Astrocyte of the cerebellum (primary cell): ENCODE measurements at regions not wholly inside any gene's neighbourhood (a gene's known extent, or its start where the extent isn't known, plus 50 kb on each side); places are given as distances from the start of the nearest gene placed in this dataset.

Experiments
- DNase-seq: peaks from one replicate; pipeline ENCODE4 v3.0.0-alpha.2; 2011; ENCODE audit warnings: low read depth
- H3K4me3 ChIP-seq: 2 replicates; pipeline ENCODE4 v1.5.1; 2011; ENCODE audit warnings: mild to moderate bottlenecking, low read depth, low read length, moderate library complexity
- in situ Hi-C: cut with HindIII; loops from 2 replicates; pipeline ENCODE4 v1.10.0; 2017; ENCODE audit warnings: low sequenced_read_pairs
- TF ChIP-seq, protein P1 (sequence below): IDR thresholded peaks from 2 replicates; pipeline ENCODE4 v1.5.1; 2012; ENCODE audit warnings: low read length, low read depth, moderate library complexity, mild to moderate bottlenecking; ENCODE audit errors: missing control alignments

DNA sequence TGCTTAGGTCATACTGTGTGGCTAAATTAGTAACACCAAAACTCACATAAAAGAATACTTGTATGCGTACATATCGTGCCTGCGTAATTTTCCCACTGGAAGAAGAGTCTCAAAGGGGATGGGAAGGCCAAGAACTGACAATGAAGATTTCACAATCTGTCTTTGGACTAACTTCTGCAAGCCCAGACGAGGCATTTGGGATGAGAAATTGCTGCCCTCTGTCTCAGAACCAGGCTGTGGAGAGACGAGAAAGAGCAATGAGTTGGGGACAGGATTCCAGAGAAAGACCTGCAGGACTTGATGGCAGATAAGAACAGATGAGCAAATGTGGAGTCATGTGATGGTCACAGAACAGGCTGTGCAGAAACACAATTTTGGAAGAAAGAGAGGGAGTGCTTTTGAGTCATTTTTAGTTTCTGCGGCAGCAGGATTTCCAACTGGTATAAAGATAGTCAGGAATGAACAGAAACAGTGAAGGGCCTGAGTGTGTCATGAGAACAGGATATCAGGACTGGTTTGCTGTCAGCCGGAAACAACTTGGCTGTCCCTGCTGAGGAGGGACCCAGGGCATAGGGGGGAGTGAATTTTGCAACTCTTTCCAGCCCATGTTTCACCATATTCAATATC lies 82.7 kb upstream of the CTSC start:
- H3K4me3 ChIP-seq: no peak overlapping the region
- in situ Hi-C loops: loop anchor here (25.0 kb wide), 1 partner anchor 117 kb away; no protein-coding TSS in a partner anchor
- TF ChIP-seq, protein P1, sequence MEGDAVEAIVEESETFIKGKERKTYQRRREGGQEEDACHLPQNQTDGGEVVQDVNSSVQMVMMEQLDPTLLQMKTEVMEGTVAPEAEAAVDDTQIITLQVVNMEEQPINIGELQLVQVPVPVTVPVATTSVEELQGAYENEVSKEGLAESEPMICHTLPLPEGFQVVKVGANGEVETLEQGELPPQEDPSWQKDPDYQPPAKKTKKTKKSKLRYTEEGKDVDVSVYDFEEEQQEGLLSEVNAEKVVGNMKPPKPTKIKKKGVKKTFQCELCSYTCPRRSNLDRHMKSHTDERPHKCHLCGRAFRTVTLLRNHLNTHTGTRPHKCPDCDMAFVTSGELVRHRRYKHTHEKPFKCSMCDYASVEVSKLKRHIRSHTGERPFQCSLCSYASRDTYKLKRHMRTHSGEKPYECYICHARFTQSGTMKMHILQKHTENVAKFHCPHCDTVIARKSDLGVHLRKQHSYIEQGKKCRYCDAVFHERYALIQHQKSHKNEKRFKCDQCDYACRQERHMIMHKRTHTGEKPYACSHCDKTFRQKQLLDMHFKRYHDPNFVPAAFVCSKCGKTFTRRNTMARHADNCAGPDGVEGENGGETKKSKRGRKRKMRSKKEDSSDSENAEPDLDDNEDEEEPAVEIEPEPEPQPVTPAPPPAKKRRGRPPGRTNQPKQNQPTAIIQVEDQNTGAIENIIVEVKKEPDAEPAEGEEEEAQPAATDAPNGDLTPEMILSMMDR: no peak
- no peak for DNase-seq

DNA sequence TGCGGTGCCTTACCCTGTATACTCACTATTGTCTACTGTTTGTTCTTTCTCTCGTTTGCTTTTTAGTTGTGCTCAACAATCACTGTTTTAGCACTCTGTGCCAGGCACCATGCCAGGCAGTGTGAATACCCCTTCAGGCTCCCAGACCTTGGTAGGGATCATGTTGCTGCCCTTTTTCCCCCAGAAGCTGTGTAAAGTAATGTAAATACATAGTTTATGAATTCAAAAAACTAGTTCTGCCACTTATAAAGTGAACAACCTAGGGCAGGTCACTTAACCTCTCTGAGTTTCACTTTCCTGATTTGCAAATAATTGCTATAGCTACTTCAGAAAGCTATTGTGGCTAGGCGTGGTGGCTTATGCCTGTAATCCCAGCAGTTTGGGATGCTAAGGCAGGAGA lies 81.0 kb upstream of the CTSC start:
- H3K4me3 ChIP-seq: no peak overlapping the region
- DNase-seq: no peak
- in situ Hi-C loops: loop anchor here (10.0 to 25.0 kb wide), 2 partner anchors 56 to 119 kb away; no protein-coding TSS in a partner anchor
- TF ChIP-seq, protein P1: no peak

- H3K4me3 ChIP-seq: no peak overlapping the region
- no peak for DNase-seq
- in situ Hi-C loops: loop anchor here (10.0 to 25.0 kb wide), 2 partner anchors 59 to 122 kb away; no protein-coding TSS in a partner anchor
- TF ChIP-seq, protein P1: no peak
These were observed 78.0 kb upstream of the CTSC start for GRCh38 chr11:88415495-88415894.

DNA sequence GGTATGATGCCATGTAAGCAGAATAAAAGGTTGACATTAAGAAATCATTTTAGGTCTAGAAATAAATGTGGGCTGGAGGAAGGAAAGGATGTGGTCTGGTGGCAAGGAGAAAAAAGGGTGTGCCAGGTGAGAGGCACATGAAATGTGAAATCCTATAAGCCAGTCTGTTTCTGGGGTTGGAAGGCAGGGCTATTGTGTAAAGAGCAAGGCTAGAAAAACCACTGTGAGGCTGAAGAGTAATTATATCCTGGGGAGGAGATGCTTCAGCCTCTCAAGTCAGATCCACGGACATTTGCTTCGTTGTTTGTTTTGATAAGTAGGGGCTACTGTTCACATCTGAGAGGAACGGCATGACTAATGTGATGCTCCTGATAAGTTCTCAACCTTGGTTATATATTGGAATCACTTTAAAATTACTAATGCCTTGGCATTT lies 77.5 kb upstream of the CTSC start:
- DNase-seq: no peak
- H3K4me3 ChIP-seq: no peak overlapping the region
- TF ChIP-seq, protein P1: no peak
- in situ Hi-C loops: loop anchor here (10.0 to 25.0 kb wide), 2 partner anchors 60 to 122 kb away; no protein-coding TSS in a partner anchor

DNA sequence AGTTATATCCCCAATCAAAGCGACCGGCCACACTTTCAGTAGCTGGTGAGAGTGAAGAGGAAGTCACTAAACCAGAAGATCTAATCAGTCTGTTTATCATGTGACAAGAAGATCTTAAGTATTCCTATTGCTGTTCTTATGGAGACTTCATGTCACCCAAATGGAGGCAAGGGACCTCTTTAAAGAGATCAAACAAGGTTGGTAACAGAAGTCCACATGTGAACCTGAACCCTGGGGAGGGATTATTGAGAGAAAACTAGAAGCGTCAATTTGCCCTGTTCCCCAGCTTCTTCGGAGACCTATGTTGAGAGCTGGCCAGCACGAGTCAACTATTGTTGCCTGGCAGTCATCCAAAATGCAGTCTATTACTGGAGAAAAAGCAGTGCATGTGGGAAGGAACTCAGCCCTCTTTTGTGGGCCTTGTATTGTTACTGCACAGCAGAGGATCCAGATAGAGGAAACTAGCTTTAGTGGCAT lies 76.9 kb upstream of the CTSC start:
- in situ Hi-C loops: loop anchor here (10.0 to 25.0 kb wide), 2 partner anchors 60 to 123 kb away; no protein-coding TSS in a partner anchor
- peak; percentile 75 for DNase-seq
- H3K4me3 ChIP-seq: no peak overlapping the region
- TF ChIP-seq, protein P1: no peak

- no peak overlapping the region for H3K4me3 ChIP-seq
- peak; percentile 93 for DNase-seq
- in situ Hi-C loops: loop anchor here (10.0 to 25.0 kb wide), 2 partner anchors 64 to 126 kb away; no protein-coding TSS in a partner anchor
- TF ChIP-seq, protein P1: no peak
These were observed 73.7 kb upstream of the CTSC start for GRCh38 chr11:88411265-88411664.
